ENCODE measurements at regions not wholly inside any gene's neighbourhood (a gene's known extent, or its start where the extent isn't known, plus 50 kb on each side); places are given as distances from the start of the nearest gene placed in this dataset.

- ChIA-PET CTCF (interaction anchor here (0.7 to 1.4 kb wide), 2 partner anchors 8 to 95 kb away, joined by 3 to 4 read pairs; no protein-coding TSS in a partner anchor), POLR2A (no interaction called here)
- Histone ChIP-seq H3K9me3 (replicated peaks; ENCODE audit: control insufficient read depth, insufficient read depth, low read length) (no peaks in the 10 kb centered on the region), H3K4me1 (ENCODE audit: control insufficient read depth, extremely low read depth, insufficient read depth, low read length) (no peaks in the 10 kb centered on the region), H2AFZ (ENCODE audit: low read depth, low read length) (no peak overlapping the region), H3K4me3 (replicated peaks in 1 of 3; ENCODE audit: insufficient read depth in 1 of 3, low read depth in 1 of 3, low read length in 3 of 3) (no peak overlapping the region), H3K79me2 (ENCODE audit: control insufficient read depth, insufficient read depth, low read length) (no peaks in the 10 kb centered on the region), H3K4me2 (ENCODE audit: insufficient read depth, low read length) (no peak overlapping the region), H3K9ac (replicated peaks; ENCODE audit: extremely low read depth, insufficient read depth, low read length) (no peak overlapping the region), H3K27me3 (ENCODE audit: control insufficient read depth in 2 of 2, insufficient read depth in 2 of 2, low read length in 2 of 2) (no peaks in the 10 kb centered on the region), H3K36me3 (ENCODE audit: control insufficient read depth in 2 of 2, extremely low read depth in 1 of 2, insufficient read depth in 2 of 2, low read length in 2 of 2) (no peaks in the 10 kb centered on the region), H4K20me1 (replicated peaks; ENCODE audit: control insufficient read depth, extremely low read depth, insufficient read depth, low read length) (no peaks in the 10 kb centered on the region), H3K9me1 (replicated peaks; ENCODE audit: control insufficient read depth, extremely low read depth, insufficient read depth, low read length) (no peaks in the 10 kb centered on the region), H3K27ac (ENCODE audit: insufficient read depth, low read depth, low read length) (no peak overlapping the region)
- intact Hi-C loops (cut with micrococcal nuclease) (no loop called here), dilution Hi-C loops (cut with MboI; ENCODE audit: extremely low pct_ligation_motif_present, low sequenced_read_pairs) (no loop called here)
- no peak for TF ChIP-seq POLR2AphosphoS5 (IDR thresholded peaks at IDR 0.05; ENCODE audit: insufficient read depth, low read depth, low read length)
- TF ChIP-seq MAX (IDR thresholded peaks at IDR 0.05; ENCODE audit: insufficient read depth, insufficient read length) = no peak
- TF ChIP-seq GATA2 (IDR thresholded peaks at IDR 0.05; ENCODE audit: insufficient read depth, insufficient read length, low read depth, low read length) = no peak
- TF ChIP-seq EZH2 (IDR thresholded peaks at IDR 0.05; ENCODE audit: borderline replicate concordance, low read depth, low read length, severe bottlenecking) = no peak
- no peak for TF ChIP-seq POLR2A (IDR thresholded peaks at IDR 0.05; ENCODE audit: low read depth, low read length)
- no peak for TF ChIP-seq JUN (IDR thresholded peaks at IDR 0.05; ENCODE audit: borderline replicate concordance, insufficient read depth, insufficient read length, low read depth)
- TF ChIP-seq FOS (IDR thresholded peaks at IDR 0.05; ENCODE audit: borderline replicate concordance, insufficient read depth, low read length) = no peak
- no peak for TF ChIP-seq MYC (IDR thresholded peaks at IDR 0.05; ENCODE audit: low read depth, low read length)
- no peak for TF ChIP-seq CTCF (IDR thresholded peaks at IDR 0.05; ENCODE audit: extremely low read depth in 1 of 2, insufficient read depth in 1 of 2, low read depth in 1 of 2, low read length in 2 of 2)
- FAIRE-seq = no peak
- BruUV-seq (replicated peaks) = no TSS peak
- DNase-seq (ENCODE audit: low read depth, low spot score) = peak; percentile 79
These were observed 94.0 kb upstream of the KIF26B start for GRCh38 chr1:245060684-245061374.
